ENCODE measurements at regions not wholly inside any gene's neighbourhood (a gene's known extent, or its start where the extent isn't known, plus 50 kb on each side); places are given as distances from the start of the nearest gene placed in this dataset.
"Not testable (repeated sequence)": the region's sequence is repeated elsewhere in the genome, so short reads cannot be mapped to it uniquely, and the experiment has no call there.

GRCh38 chr14:105899657-105900397, 373.4 kb downstream of the TMEM121 start:
- DNase-seq (ENCODE audit: missing footprints) (peak; percentile 44), ATAC-seq (no peak)
- intact Hi-C loops (cut with DNase I): no loop called here

- intact Hi-C loops (cut with DNase I): no loop called here
- ATAC-seq (no peak), DNase-seq (ENCODE audit: missing footprints) (peak; percentile 53)
These were observed 374.2 kb downstream of the TMEM121 start for GRCh38 chr14:105900398-105901160.

- intact Hi-C loops (cut with DNase I): no loop called here
- no peak for ATAC-seq
- peak; percentile 26 for DNase-seq (ENCODE audit: missing footprints)
These were observed 374.8 kb downstream of the TMEM121 start for GRCh38 chr14:105901226-105901625.

GRCh38 chr14:105902131-105902898, 375.9 kb downstream of the TMEM121 start:
- ATAC-seq (no peak), DNase-seq (ENCODE audit: missing footprints) (peak; percentile 40)
- intact Hi-C loops (cut with DNase I): no loop called here

- ATAC-seq; intact Hi-C loops (cut with DNase I): not testable (repeated sequence)
- peak; percentile 17 for DNase-seq (ENCODE audit: missing footprints)
These were observed 376.4 kb downstream of the TMEM121 start for GRCh38 chr14:105902899-105903165.

- intact Hi-C loops (cut with DNase I): no loop called here
- ATAC-seq: no peak
- DNase-seq (ENCODE audit: missing footprints): peak; percentile 37
These were observed 377.6 kb downstream of the TMEM121 start for GRCh38 chr14:105903971-105904370.

- no peak for ATAC-seq
- intact Hi-C loops (cut with DNase I): no loop called here
- peak; percentile 44 for DNase-seq (ENCODE audit: missing footprints)
These were observed 378.0 kb downstream of the TMEM121 start for GRCh38 chr14:105904379-105904778.

GRCh38 chr14:105905456-105905855, 379.1 kb downstream of the TMEM121 start:
- DNase-seq (ENCODE audit: missing footprints) (peak; percentile 34), ATAC-seq (no peak)
- intact Hi-C loops (cut with DNase I): no loop called here

GRCh38 chr14:105907276-105907675, 380.9 kb downstream of the TMEM121 start:
- ATAC-seq (no peak), DNase-seq (ENCODE audit: missing footprints) (no peak)
- intact Hi-C loops (cut with DNase I): no loop called here

- ATAC-seq (no peak), DNase-seq (ENCODE audit: missing footprints) (peak; percentile 6)
These were observed 381.6 kb downstream of the TMEM121 start for GRCh38 chr14:105908006-105908405.

GRCh38 chr14:105908481-105908911, 382.1 kb downstream of the TMEM121 start:
- intact Hi-C loops (cut with DNase I): no loop called here
- ATAC-seq (no peak), DNase-seq (ENCODE audit: missing footprints) (peak; percentile 64)

More at GRCh38 chr14:105908006-105908405, 381.6 kb downstream of the TMEM121 start:
- intact Hi-C loops (cut with DNase I): no loop called here

- intact Hi-C loops (cut with DNase I): no loop called here
- no peak for ATAC-seq
- DNase-seq (ENCODE audit: missing footprints): peak; percentile 34
These were observed 382.9 kb downstream of the TMEM121 start for GRCh38 chr14:105909046-105909827.

- ATAC-seq; DNase-seq (ENCODE audit: missing footprints); intact Hi-C loops (cut with DNase I): not testable (repeated sequence)
These were observed 383.4 kb downstream of the TMEM121 start for GRCh38 chr14:105909828-105910120.

- no peak for ATAC-seq
- DNase-seq (ENCODE audit: missing footprints): no peak
- intact Hi-C loops (cut with DNase I): no loop called here
These were observed 384.0 kb downstream of the TMEM121 start for GRCh38 chr14:105910426-105910825.

- DNase-seq (ENCODE audit: missing footprints): peak; percentile 55
- intact Hi-C loops (cut with DNase I): no loop called here
- ATAC-seq: no peak
These were observed 384.8 kb downstream of the TMEM121 start for GRCh38 chr14:105911006-105911847.

- intact Hi-C loops (cut with DNase I); ATAC-seq; DNase-seq (ENCODE audit: missing footprints): not testable (repeated sequence)
These were observed 385.5 kb downstream of the TMEM121 start for GRCh38 chr14:105911848-105912292.

- ATAC-seq (no peak), DNase-seq (ENCODE audit: missing footprints) (no peak)
- intact Hi-C loops (cut with DNase I): no loop called here
These were observed 386.3 kb downstream of the TMEM121 start for GRCh38 chr14:105912641-105913180.

GRCh38 chr14:105913221-105913620, 386.8 kb downstream of the TMEM121 start:
- ATAC-seq: no peak
- no peak for DNase-seq (ENCODE audit: missing footprints)
- intact Hi-C loops (cut with DNase I): no loop called here

Measured in Right ventricle myocardium inferior (tissue), 1 donor.